Panc1 (cell line): ENCODE measurements at regions not wholly inside any gene's neighbourhood (a gene's known extent, or its start where the extent isn't known, plus 50 kb on each side); places are given as distances from the start of the nearest gene placed in this dataset.

Experiments used
- ATAC-seq: fragments of 200-7000 bp; cut with Tn5 transposase; 2 replicates; pipeline ENCODE4 v1.9.1; 2020; ENCODE audit warnings: mild to moderate bottlenecking, moderate library complexity
- BruUV-seq: library from RNA; stranded (reverse); fragments of 400-500 nt; replicated peaks from 2 replicates; lab custom pipeline; 2021; lab: Mats Ljungman, UMichigan
- CTCF ChIA-PET: fragments of 300-600 bp; sonication (Branson Sonifier 250); formaldehyde crosslinking; loops from one replicate; lab custom pipeline; 2022; ENCODE audit warnings: antibody characterized with exemption; lab: Charles Lee
- POLR2A ChIA-PET: fragments of 300-600 bp; sonication (Branson Sonifier 250); formaldehyde crosslinking; loops from one replicate; lab custom pipeline; 2022; ENCODE audit warnings: antibody characterized with exemption; lab: Charles Lee
- DNase-seq: peaks from one replicate; pipeline ENCODE4 v3.0.0-alpha.2; 2010; ENCODE audit warnings: low read depth, low spot score
- H3K27ac ChIP-seq: 2 replicates; pipeline ENCODE4 v1.5.1; 2011; ENCODE audit warnings: mild to moderate bottlenecking, low read length, inconsistent platforms
- H3K27me3 ChIP-seq: fragments of 200-500 bp; sonication (Bioruptor generic); 2 replicates; pipeline ENCODE4 v1.6.0; 2014; ENCODE audit warnings: low read length, inconsistent platforms; ENCODE audit not compliant: control insufficient read depth, insufficient read depth
- H3K36me3 ChIP-seq: fragments of 200-500 bp; sonication (Bioruptor generic); 2 replicates; pipeline ENCODE4 v1.5.1; 2014; ENCODE audit warnings: inconsistent platforms, mild to moderate bottlenecking, low read length, moderate library complexity; ENCODE audit not compliant: control insufficient read depth, insufficient read depth
- H3K4me1 ChIP-seq: 2 replicates; pipeline ENCODE4 v1.5.1; 2011; ENCODE audit warnings: inconsistent platforms, mild to moderate bottlenecking, low read length, moderate library complexity; ENCODE audit not compliant: control insufficient read depth, insufficient read depth
- H3K4me3 ChIP-seq, 2 experiments: 2 replicates each; pipeline ENCODE4 v1.5.1; 2011 to 2012; ENCODE audit warnings: low read depth in 2 of 2, low read length in 2 of 2, mild to moderate bottlenecking in 2 of 2, inconsistent platforms in 1 of 2, moderate library complexity in 1 of 2
- H3K9me3 ChIP-seq: fragments of 200-500 bp; sonication (Bioruptor generic); 2 replicates; pipeline ENCODE4 v1.5.1; 2014; ENCODE audit warnings: low read depth, mild to moderate bottlenecking, inconsistent platforms, low read length, moderate library complexity; ENCODE audit not compliant: control insufficient read depth, insufficient read depth
- POLR2AphosphoS5 ChIP-seq: IDR thresholded peaks from 2 replicates; pipeline ENCODE4 v1.6.1; 2012; ENCODE audit warnings: mild to moderate bottlenecking, low read depth, low read length, moderate library complexity
- REST ChIP-seq, 2 experiments: IDR thresholded peaks; 2 replicates each; pipeline ENCODE4 v1.6.1; 2011 to 2012; ENCODE audit warnings: low read depth in 2 of 2, control low read depth in 1 of 2, low read length in 1 of 2, mild to moderate bottlenecking in 1 of 2, moderate library complexity in 1 of 2; ENCODE audit not compliant: insufficient read depth in 1 of 2
- SIN3A ChIP-seq: IDR thresholded peaks from 2 replicates; pipeline ENCODE4 v1.6.1; 2012; ENCODE audit warnings: low read depth, mild to moderate bottlenecking, low read length, moderate library complexity, borderline replicate concordance; ENCODE audit not compliant: insufficient read depth
- TCF7L2 ChIP-seq: IDR thresholded peaks from 2 replicates; pipeline ENCODE4 v1.6.1; 2011; ENCODE audit warnings: mild to moderate bottlenecking, low read depth, low read length, inconsistent platforms
- in situ Hi-C: cut with HindIII; loops from 2 replicates; pipeline ENCODE4 v1.10.0; 2016; ENCODE audit warnings: low sequenced_read_pairs, low pct_unique_long_range_greater_than_20kb
- intact Hi-C: fragments of 100-400 bp; cut with micrococcal nuclease; formaldehyde crosslinking; loops from one replicate; pipeline ENCODE4 v1.10.0; 2022; ENCODE audit not compliant: unreplicated experiment
- TF ChIP-seq, protein P1 (sequence below): fragments of 450-650 bp; IDR thresholded peaks from 2 replicates; pipeline ENCODE4 v1.5.1; 2017; ENCODE audit warnings: mild to moderate bottlenecking

DNA sequence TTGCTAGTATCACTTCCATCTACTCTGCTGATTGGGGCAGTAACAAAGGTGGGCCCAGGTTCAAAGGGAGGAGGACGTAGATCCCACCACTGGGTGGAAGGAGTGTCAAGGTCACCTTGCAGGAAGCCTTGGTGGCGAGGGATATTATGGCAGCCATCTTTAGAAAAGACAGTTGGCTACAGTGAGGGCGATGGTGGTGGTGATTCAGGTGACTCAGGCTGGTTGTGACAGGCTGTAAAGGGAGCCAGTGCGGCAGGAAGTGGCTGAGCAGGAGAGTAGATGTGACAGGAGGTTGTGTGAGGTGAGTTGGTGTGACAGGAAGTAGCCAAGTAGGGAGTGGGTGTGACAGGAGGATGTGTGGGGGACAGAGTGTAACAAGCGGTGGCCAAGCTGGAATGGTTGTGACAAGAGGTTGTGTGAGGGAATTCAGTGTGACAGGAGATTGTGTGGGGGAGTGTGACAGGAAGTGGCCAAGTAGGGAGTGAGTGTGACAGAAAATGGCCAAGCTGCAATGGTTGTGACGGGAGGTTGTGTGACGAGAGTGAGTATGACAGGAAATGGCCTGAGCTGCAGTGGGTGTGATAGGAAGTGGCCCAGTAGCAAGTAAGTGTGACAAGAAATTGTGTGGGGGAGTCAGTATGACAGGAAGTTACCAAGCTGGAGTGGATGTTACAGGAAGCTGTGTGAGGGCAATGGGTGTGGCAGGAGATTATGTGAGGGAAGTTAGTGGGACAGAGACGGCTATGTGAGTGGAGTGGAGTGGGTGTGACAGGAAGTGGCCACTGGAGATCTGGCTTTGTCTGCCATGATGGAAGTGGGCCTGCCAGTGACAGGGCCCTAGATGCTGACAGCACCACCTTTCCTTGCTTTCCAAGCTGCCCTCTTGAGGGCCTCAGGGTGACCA is 136.5 kb upstream of the MYL2 start:
- H3K27ac ChIP-seq: no peak overlapping the region
- H3K27me3 ChIP-seq: no peaks in the 10 kb centered on the region
- no peak for ATAC-seq
- DNase-seq: no peak
- intact Hi-C loops (no loop called here), in situ Hi-C loops (no loop called here)
- BruUV-seq: no TSS peak
- H3K36me3 ChIP-seq: no peaks in the 10 kb centered on the region
- no peak overlapping the region for H3K4me3 ChIP-seq
- H3K4me1 ChIP-seq: no peaks in the 10 kb centered on the region
- POLR2A ChIA-PET: no interaction called here
- CTCF ChIA-PET: no interaction called here
- H3K9me3 ChIP-seq: no peaks in the 10 kb centered on the region
- TF ChIP-seq SIN3A: no peak
- no peak for TF ChIP-seq POLR2AphosphoS5
- TF ChIP-seq TCF7L2: no peak
- TF ChIP-seq, protein P1, sequence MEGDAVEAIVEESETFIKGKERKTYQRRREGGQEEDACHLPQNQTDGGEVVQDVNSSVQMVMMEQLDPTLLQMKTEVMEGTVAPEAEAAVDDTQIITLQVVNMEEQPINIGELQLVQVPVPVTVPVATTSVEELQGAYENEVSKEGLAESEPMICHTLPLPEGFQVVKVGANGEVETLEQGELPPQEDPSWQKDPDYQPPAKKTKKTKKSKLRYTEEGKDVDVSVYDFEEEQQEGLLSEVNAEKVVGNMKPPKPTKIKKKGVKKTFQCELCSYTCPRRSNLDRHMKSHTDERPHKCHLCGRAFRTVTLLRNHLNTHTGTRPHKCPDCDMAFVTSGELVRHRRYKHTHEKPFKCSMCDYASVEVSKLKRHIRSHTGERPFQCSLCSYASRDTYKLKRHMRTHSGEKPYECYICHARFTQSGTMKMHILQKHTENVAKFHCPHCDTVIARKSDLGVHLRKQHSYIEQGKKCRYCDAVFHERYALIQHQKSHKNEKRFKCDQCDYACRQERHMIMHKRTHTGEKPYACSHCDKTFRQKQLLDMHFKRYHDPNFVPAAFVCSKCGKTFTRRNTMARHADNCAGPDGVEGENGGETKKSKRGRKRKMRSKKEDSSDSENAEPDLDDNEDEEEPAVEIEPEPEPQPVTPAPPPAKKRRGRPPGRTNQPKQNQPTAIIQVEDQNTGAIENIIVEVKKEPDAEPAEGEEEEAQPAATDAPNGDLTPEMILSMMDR: no peak
- no peak for TF ChIP-seq REST (IDR thresholded peaks at IDR 0.05; ENCODE audit: insufficient read depth in 1 of 2, low read depth in 2 of 2, low read length in 1 of 2)

GRCh38 chr12:111055181-111055880 is 135.0 kb upstream of the MYL2 start:
- DNase-seq (no peak), ATAC-seq (no peak)
- in situ Hi-C loops: no loop called here
- Histone ChIP-seq H3K4me1 (no peaks in the 10 kb centered on the region), H3K36me3 (no peaks in the 10 kb centered on the region), H3K9me3 (no peaks in the 10 kb centered on the region), H3K27me3 (no peaks in the 10 kb centered on the region), H3K27ac (no peak overlapping the region), H3K4me3 (no peak overlapping the region)
- intact Hi-C loops: no loop called here
- no peak for TF ChIP-seq POLR2AphosphoS5
- ChIA-PET CTCF (no interaction called here), POLR2A (interaction anchor here (0.6 kb wide), 2 partner anchors 121 to 129 kb away, joined by 7 to 17 read pairs; no protein-coding TSS in a partner anchor)
- BruUV-seq: no TSS peak
